Lung (tissue), 11 donors: ENCODE measurements at regions not wholly inside any gene's neighbourhood (a gene's known extent, or its start where the extent isn't known, plus 50 kb on each side); places are given as distances from the start of the nearest gene placed in this dataset.

ENCODE experiments used
- ATAC-seq: fragments of 200-7000 bp; cut with Tn5 transposase; one replicate; pipeline ENCODE4 v1.9.1; 2020; ENCODE audit warnings: moderate number of reproducible peaks; ENCODE audit not compliant: insufficient read depth, low FRiP score
- DNase-seq, 3 donors: peaks; one replicate each; pipeline ENCODE4 v3.0.0-alpha.2; 2013 to 2017
- H3K27ac ChIP-seq, 2 donors: one replicate each; pipeline ENCODE4 v1.5.1; 2013; ENCODE audit warnings: mild to moderate bottlenecking in 2 of 2, moderate library complexity in 2 of 2, control low read depth in 1 of 2, inconsistent platforms in 1 of 2, low read depth in 1 of 2, low read length in 1 of 2
- H3K27me3 ChIP-seq, 3 donors: one replicate each; pipeline ENCODE4 v1.5.1; 2013; ENCODE audit warnings: low read length in 2 of 3; ENCODE audit not compliant: control insufficient read depth in 3 of 3, insufficient read depth in 3 of 3
- H3K36me3 ChIP-seq, 4 donors: one replicate each; pipeline ENCODE4 v1.5.1; 2013; ENCODE audit warnings: low read length in 4 of 4, mild to moderate bottlenecking in 1 of 4, moderate library complexity in 1 of 4; ENCODE audit not compliant: control insufficient read depth in 4 of 4, insufficient read depth in 4 of 4
- H3K4me1 ChIP-seq, 5 donors: one replicate each; pipeline ENCODE4 v1.5.1; 2013; ENCODE audit warnings: low read length in 5 of 5, mild to moderate bottlenecking in 2 of 5, moderate library complexity in 1 of 5; ENCODE audit not compliant: control insufficient read depth in 5 of 5, insufficient read depth in 5 of 5
- H3K4me3 ChIP-seq: one replicate; pipeline ENCODE4 v1.5.1; 2013; ENCODE audit warnings: mild to moderate bottlenecking, control low read depth, moderate library complexity
- H3K9ac ChIP-seq, 2 donors: one replicate each; pipeline ENCODE4 v1.5.1; 2013; ENCODE audit warnings: low read length in 2 of 2, control low read depth in 1 of 2; ENCODE audit not compliant: insufficient read depth in 1 of 2
- H3K9me3 ChIP-seq, 4 donors: one replicate each; pipeline ENCODE4 v1.5.1; 2013; ENCODE audit warnings: low read length in 3 of 4, mild to moderate bottlenecking in 1 of 4, moderate library complexity in 1 of 4; ENCODE audit not compliant: control insufficient read depth in 4 of 4, insufficient read depth in 3 of 4
- whole genome bisulfite sequencing, 2 donors: extraction: QIAGEN DNeasy Blood & Tissue Kit; methylation state at CpG; one replicate each; pipeline ENCODE4 v1.1.7; 2013; 5-methylcytosine and 5-hydroxymethylcytosine counted together
- TF ChIP-seq, protein P1 (sequence below): IDR thresholded peaks from 2 replicates; pipeline ENCODE4 v1.5.1; 2012; ENCODE audit warnings: mild to moderate bottlenecking; ENCODE audit errors: control extremely low read depth, extremely low read depth
- donor health status: control.
- donor health status: control.
- donor health status: Bipolar disorder and iron deficiency.
- donor health status: healthy.
- donor health status: DM: yes; HTN: yes; CAD: no.

DNA sequence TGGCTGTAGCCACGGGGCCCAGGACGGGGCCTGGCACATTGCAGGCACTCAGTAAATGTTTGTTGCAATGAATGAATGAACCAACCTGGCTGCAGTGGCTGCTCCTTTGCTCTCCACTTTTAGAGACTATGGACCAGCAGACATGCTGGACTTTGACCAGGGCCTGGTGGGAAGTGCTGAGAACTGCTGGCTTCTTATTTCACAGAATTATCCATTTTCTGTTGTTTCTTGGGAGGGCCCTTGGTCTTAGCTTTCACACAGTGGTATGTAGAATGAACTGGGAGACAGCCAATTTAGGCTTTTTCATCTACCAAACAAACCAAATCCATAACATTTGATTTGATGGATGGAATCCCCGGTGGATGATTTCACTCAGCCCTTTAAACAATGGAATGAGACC lies 78.0 kb upstream of the LHFPL2 start:
- TF ChIP-seq, protein P1, sequence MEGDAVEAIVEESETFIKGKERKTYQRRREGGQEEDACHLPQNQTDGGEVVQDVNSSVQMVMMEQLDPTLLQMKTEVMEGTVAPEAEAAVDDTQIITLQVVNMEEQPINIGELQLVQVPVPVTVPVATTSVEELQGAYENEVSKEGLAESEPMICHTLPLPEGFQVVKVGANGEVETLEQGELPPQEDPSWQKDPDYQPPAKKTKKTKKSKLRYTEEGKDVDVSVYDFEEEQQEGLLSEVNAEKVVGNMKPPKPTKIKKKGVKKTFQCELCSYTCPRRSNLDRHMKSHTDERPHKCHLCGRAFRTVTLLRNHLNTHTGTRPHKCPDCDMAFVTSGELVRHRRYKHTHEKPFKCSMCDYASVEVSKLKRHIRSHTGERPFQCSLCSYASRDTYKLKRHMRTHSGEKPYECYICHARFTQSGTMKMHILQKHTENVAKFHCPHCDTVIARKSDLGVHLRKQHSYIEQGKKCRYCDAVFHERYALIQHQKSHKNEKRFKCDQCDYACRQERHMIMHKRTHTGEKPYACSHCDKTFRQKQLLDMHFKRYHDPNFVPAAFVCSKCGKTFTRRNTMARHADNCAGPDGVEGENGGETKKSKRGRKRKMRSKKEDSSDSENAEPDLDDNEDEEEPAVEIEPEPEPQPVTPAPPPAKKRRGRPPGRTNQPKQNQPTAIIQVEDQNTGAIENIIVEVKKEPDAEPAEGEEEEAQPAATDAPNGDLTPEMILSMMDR, result no peak
- Histone ChIP-seq H3K27ac (no peak overlapping the region), H3K9me3 (no peaks in the 10 kb centered on the region), H3K4me3 (no peak overlapping the region), H3K4me1 (no peaks in the 10 kb centered on the region), H3K27me3 (no peaks in the 10 kb centered on the region), H3K9ac (no peak overlapping the region), H3K36me3 (no peaks in the 10 kb centered on the region)
- 93% methylated on average over 3 of the region's 3 CpGs for WGBS, 2 donors
- DNase-seq (no peak), ATAC-seq (no peak)

DNA sequence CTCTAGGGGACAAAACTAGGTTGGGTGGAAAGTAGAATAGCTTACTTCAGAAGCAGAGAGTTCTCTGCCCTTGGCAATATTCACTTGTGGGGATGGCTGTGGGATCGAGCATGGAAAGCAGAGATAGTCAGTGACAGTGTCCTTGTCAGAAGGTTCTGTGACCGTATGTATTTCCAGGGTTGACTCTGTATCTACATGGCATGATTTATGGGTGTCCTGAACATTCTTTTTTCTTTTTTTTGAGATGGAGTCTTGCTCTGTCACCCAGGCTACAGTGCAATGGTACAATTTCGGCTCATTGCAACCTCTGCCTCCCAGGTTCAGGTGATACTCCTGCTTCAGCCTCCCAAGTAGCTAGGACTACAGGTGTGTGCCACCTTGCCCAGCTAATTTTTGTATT lies 77.4 kb upstream of the LHFPL2 start:
- ATAC-seq, result no peak
- Histone ChIP-seq H3K9me3 (no peaks in the 10 kb centered on the region), H3K9ac (no peak overlapping the region), H3K27me3 (no peaks in the 10 kb centered on the region), H3K4me3 (no peak overlapping the region), H3K27ac (no peak overlapping the region), H3K36me3 (no peaks in the 10 kb centered on the region), H3K4me1 (peaks cover 0 to 2% (median 0%) of the 10 kb centered on the region in 5 donors)
- no peak for DNase-seq
- TF ChIP-seq, protein P1, result no peak
- WGBS, 2 donors, result 94 to 98% methylated on average over 3 of the region's 3 CpGs

DNA sequence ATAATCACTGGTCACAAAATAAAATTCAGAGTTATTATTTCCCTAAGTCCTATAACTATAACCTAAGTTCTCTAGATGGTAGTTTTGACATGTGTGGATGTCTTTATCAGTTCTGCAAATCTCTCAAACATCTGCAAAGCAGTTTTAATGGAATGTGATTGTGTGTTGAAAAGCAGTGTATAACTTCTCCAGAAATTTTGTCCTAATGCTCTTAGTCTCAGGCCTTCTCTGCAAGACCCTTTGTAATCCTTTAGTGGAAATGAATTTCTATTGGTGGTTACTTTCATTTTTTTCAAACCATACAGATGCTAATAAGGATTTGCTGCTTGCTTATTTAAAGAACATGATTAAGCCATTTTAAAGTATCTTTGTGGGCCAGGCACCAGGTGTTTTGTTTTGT lies 75.5 kb upstream of the LHFPL2 start:
- Histone ChIP-seq H3K27ac (no peak overlapping the region), H3K36me3 (no peaks in the 10 kb centered on the region), H3K9ac (no peak overlapping the region), H3K27me3 (no peaks in the 10 kb centered on the region), H3K4me3 (no peak overlapping the region), H3K9me3 (no peaks in the 10 kb centered on the region), H3K4me1 (peaks cover 0 to 14% (median 0%) of the 10 kb centered on the region in 5 donors)
- ATAC-seq, result no peak
- no peak for DNase-seq
- TF ChIP-seq, protein P1, result no peak

DNA sequence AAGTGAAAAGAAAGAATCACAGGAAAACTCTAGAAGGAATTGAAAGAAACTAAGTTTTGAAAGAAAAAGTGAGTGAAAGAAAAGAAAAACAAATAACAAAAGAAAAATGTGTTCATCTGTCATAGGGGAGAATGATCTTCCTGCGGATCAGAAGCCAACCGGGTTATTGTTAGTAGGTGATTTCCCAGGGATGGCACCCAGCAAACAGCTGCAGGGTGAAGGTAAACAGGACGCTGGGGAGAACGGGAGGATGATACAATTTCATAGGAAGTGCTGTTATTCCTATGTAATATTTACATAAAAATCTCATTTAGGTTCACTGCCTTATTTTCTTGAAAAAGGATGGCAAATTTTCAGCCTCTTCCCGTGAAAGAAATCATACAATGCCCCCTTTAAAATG lies 72.4 kb upstream of the LHFPL2 start:
- no peak for DNase-seq
- Histone ChIP-seq H3K9me3 (no peaks in the 10 kb centered on the region), H3K4me1 (peaks cover 0 to 19% (median 5%) of the 10 kb centered on the region in 5 donors), H3K36me3 (no peaks in the 10 kb centered on the region), H3K27me3 (no peaks in the 10 kb centered on the region), H3K4me3 (no peak overlapping the region), H3K27ac (no peak overlapping the region), H3K9ac (no peak overlapping the region)
- TF ChIP-seq, protein P1, result no peak
- 49 to 52% methylated on average over 5 of the region's 5 CpGs for WGBS, 2 donors
- ATAC-seq, result no peak
